Peyer's patch (tissue), 4 donors: ENCODE measurements at regions not wholly inside any gene's neighbourhood (a gene's known extent, or its start where the extent isn't known, plus 50 kb on each side); places are given as distances from the start of the nearest gene placed in this dataset.

Experiments used
- CTCF ChIP-seq, 6 experiments: fragments of 450-650 bp in 4 of 6; fragments of 200-600 bp in 2 of 6; sonication (generic) in 1 of 6; IDR thresholded peaks; one replicate each; pipeline ENCODE4 v1.5.1; 2017 to 2019; ENCODE audit warnings: antibody characterized with exemption in 6 of 6, mild to moderate bottlenecking in 3 of 6, moderate library complexity in 1 of 6
- POLR2A ChIP-seq, 2 donors: fragments of 450-650 bp; IDR thresholded peaks; one replicate each; pipeline ENCODE4 v1.5.1; 2017; ENCODE audit warnings: antibody characterized with exemption in 2 of 2, mild to moderate bottlenecking in 2 of 2, moderate library complexity in 2 of 2

- TF ChIP-seq POLR2A (IDR thresholded peaks at IDR 0.05) (no peak), CTCF (IDR thresholded peaks at IDR 0.05) (no peak)
Measured at GRCh38 chr3:152564459-152564858, 270.5 kb upstream of the P2RY1 start.
